ENCODE measurements at regions not wholly inside any gene's neighbourhood (a gene's known extent, or its start where the extent isn't known, plus 50 kb on each side); places are given as distances from the start of the nearest gene placed in this dataset.

- TF ChIP-seq TEAD4 (IDR thresholded peaks at IDR 0.05; ENCODE audit: borderline replicate concordance, insufficient read depth): no peak
- no peak for TF ChIP-seq RAD21 (IDR thresholded peaks at IDR 0.05; ENCODE audit: low read length)
- no peak for TF ChIP-seq GABPA (IDR thresholded peaks at IDR 0.05; ENCODE audit: low read depth)
- TF ChIP-seq JUND (IDR thresholded peaks at IDR 0.05): no peak
- no peak for TF ChIP-seq PBX3 (IDR thresholded peaks at IDR 0.05)
- no peak for TF ChIP-seq NFIC (IDR thresholded peaks at IDR 0.05; ENCODE audit: borderline replicate concordance)
- TF ChIP-seq TAF1 (IDR thresholded peaks at IDR 0.05; ENCODE audit: borderline replicate concordance, low read depth, low read length): no peak
- TF ChIP-seq TCF12 (IDR thresholded peaks at IDR 0.05): no peak
- no peak for TF ChIP-seq ZBTB33 (IDR thresholded peaks at IDR 0.05; ENCODE audit: borderline replicate concordance, low read depth)
- no peak for TF ChIP-seq MXI1 (IDR thresholded peaks at IDR 0.05; ENCODE audit: low read depth, low read length)
- TF ChIP-seq CTCF (IDR thresholded peaks at IDR 0.05): no peak
- no peak for TF ChIP-seq CHD2 (IDR thresholded peaks at IDR 0.05; ENCODE audit: low read length, partially characterized antibody)
- no peak for TF ChIP-seq NRF1 (IDR thresholded peaks at IDR 0.05; ENCODE audit: low read depth, low read length)
- TF ChIP-seq POLR2AphosphoS5 (IDR thresholded peaks at IDR 0.05; ENCODE audit: low read depth, low read length): no peak
These were observed 1092.1 kb upstream of the PRKX start for GRCh38 chrX:4805502-4805901.

Data from SK-N-SH (cell line).